ENCODE measurements at regions not wholly inside any gene's neighbourhood (a gene's known extent, or its start where the extent isn't known, plus 50 kb on each side); places are given as distances from the start of the nearest gene placed in this dataset.

- intact Hi-C loops (cut with DNase I): no loop called here
- Histone ChIP-seq H3K27me3 (no peaks in the 10 kb centered on the region), H3K27ac (no peak overlapping the region), H3K9me3 (no peaks in the 10 kb centered on the region), H3K4me1 (no peaks in the 10 kb centered on the region), H3K4me3 (no peak overlapping the region), H3K36me3 (no peaks in the 10 kb centered on the region)
- TF ChIP-seq CTCF (IDR thresholded peaks at IDR 0.05): no peak
- DNase-seq (no peak), ATAC-seq (no peak)
- 39 to 42% methylated on average over 2 of the region's 2 CpGs for WGBS, 2 donors
These were observed 671.0 kb downstream of the DMRTA1 start for GRCh38 chr9:23117616-23118015.

DNA sequence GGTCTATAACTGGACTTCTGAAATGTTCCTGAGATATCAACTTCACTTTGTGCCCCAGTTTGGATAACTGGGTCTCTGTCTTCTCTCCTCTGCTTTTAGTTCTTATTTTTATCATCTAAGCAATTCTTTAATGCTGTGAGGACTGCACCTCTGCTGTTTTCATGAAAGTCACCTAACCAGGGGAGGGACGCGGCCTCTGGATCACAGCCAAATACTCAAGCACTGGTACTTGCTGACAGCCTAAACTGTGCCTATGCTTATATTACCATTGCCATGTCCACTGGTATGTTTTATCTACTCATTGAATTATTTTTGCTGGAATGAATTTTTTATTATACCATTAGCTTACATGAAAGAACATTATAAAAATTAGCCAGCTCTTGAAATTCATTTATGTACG is 674.0 kb downstream of the DMRTA1 start:
- H3K4me3 ChIP-seq: no peak overlapping the region
- ATAC-seq (no peak), DNase-seq (no peak)
- H3K27ac ChIP-seq: no peak overlapping the region
- H3K9me3 ChIP-seq: no peaks in the 10 kb centered on the region
- no peaks in the 10 kb centered on the region for H3K27me3 ChIP-seq
- H3K36me3 ChIP-seq: no peaks in the 10 kb centered on the region
- TF ChIP-seq CTCF (IDR thresholded peaks at IDR 0.05): no peak
- WGBS, 2 donors: 61 to 73% methylated on average over 3 of the region's 3 CpGs
- no peaks in the 10 kb centered on the region for H3K4me1 ChIP-seq
- intact Hi-C loops (cut with DNase I): loop anchor here in 5 of 10 donors (5.0 to 10.0 kb wide), 3 partner anchors 372 to 764 kb away; no protein-coding TSS in a partner anchor

- Histone ChIP-seq H3K36me3 (no peaks in the 10 kb centered on the region), H3K4me1 (no peaks in the 10 kb centered on the region), H3K4me3 (no peak overlapping the region), H3K27me3 (no peaks in the 10 kb centered on the region), H3K9me3 (no peaks in the 10 kb centered on the region), H3K27ac (no peak overlapping the region)
- TF ChIP-seq CTCF (IDR thresholded peaks at IDR 0.05): peak in 8 of 9 donors; percentile 27 to 68 (median 58)
- ATAC-seq (no peak), DNase-seq (no peak)
- 69 to 70% methylated on average over 5 of the region's 5 CpGs for WGBS, 2 donors
- intact Hi-C loops (cut with DNase I): loop anchor here in 5 of 10 donors (5.0 to 10.0 kb wide), 3 partner anchors 369 to 762 kb away; no protein-coding TSS in a partner anchor
These were observed 676.5 kb downstream of the DMRTA1 start for GRCh38 chr9:23123048-23123632.

- WGBS, 2 donors: 75 to 78% methylated on average over 1 of the region's 1 CpG
- Histone ChIP-seq H3K9me3 (peaks cover 0 to 23% (median 0%) of the 10 kb centered on the region in 11 donors), H3K27me3 (no peaks in the 10 kb centered on the region), H3K36me3 (no peaks in the 10 kb centered on the region), H3K4me1 (no peaks in the 10 kb centered on the region), H3K4me3 (no peak overlapping the region), H3K27ac (no peak overlapping the region)
- intact Hi-C loops (cut with DNase I): no loop called here
- ATAC-seq (no peak), DNase-seq (no peak)
- no peak for TF ChIP-seq CTCF (IDR thresholded peaks at IDR 0.05)
These were observed 680.6 kb downstream of the ELAVL2 start for GRCh38 chr9:23145467-23145866.

Measured in heart right ventricle (tissue), 16 donors.